ENCODE measurements at regions not wholly inside any gene's neighbourhood (a gene's known extent, or its start where the extent isn't known, plus 50 kb on each side); places are given as distances from the start of the nearest gene placed in this dataset.

DNA sequence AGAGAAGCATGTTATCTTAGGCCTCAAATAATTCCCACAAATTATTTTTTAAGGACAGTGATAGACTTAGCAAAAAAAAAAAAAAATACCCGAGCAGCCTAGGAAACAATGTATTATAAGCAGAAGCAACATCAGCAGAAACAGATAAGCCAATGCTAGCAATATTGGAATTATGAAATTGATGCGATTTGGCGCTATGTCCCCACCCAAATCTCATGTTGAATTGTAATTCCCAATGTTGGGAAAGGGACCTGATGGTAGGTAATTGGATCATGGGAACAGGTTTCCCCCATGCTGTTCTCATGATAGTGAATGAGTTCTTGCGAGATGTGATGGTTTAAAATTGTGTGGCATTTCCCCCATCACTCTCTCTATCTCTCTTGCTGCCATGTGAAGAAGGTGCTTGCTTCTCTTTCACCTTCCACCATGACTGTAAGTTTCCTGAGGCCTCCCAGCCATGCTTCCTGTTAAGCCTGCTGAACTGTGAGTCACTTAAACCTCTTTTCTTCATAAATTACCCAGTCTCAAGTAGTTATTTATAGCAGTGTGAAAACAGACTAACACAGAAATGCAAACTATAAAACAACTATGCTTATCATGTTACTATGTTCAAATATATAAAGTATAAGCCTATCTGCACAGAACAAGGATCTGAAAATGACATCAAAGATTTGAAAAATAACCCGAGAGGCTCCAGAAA is 75.6 kb upstream of the HIVEP3 start:
- Histone ChIP-seq H3K36me3 (ENCODE audit: insufficient read depth, low read length) (no peaks in the 10 kb centered on the region), H3K4me3 (ENCODE audit: low read length, poor library complexity, severe bottlenecking) (no peak overlapping the region), H3F3A (ENCODE audit: low read depth) (no peaks in the 10 kb centered on the region), H3K27me3 (ENCODE audit: insufficient read depth, low read length, poor library complexity, severe bottlenecking) (no peaks in the 10 kb centered on the region), H3K4me1 (ENCODE audit: insufficient read depth, low read length, poor library complexity, severe bottlenecking) (no peaks in the 10 kb centered on the region), H3K9ac (ENCODE audit: low read depth, low read length, poor library complexity, severe bottlenecking) (no peak overlapping the region), H4K20me1 (ENCODE audit: insufficient read depth, low read length, poor library complexity, severe bottlenecking) (no peaks in the 10 kb centered on the region), H3K9me2 (replicated peaks; ENCODE audit: low read depth, low read length) (no peaks in the 10 kb centered on the region), H3K79me2 (ENCODE audit: insufficient read depth, low read length) (no peaks in the 10 kb centered on the region), H2AFZ (ENCODE audit: low read length) (no peak overlapping the region), H3K4me2 (ENCODE audit: low read depth, low read length, poor library complexity, severe bottlenecking) (no peak overlapping the region), H3K9me3 (ENCODE audit: insufficient read depth, low read depth, low read length) (no peaks in the 10 kb centered on the region)
- no peak for TF ChIP-seq EZH2phosphoT487 (IDR thresholded peaks at IDR 0.05; ENCODE audit: borderline replicate concordance)
- TF ChIP-seq, protein P1, sequence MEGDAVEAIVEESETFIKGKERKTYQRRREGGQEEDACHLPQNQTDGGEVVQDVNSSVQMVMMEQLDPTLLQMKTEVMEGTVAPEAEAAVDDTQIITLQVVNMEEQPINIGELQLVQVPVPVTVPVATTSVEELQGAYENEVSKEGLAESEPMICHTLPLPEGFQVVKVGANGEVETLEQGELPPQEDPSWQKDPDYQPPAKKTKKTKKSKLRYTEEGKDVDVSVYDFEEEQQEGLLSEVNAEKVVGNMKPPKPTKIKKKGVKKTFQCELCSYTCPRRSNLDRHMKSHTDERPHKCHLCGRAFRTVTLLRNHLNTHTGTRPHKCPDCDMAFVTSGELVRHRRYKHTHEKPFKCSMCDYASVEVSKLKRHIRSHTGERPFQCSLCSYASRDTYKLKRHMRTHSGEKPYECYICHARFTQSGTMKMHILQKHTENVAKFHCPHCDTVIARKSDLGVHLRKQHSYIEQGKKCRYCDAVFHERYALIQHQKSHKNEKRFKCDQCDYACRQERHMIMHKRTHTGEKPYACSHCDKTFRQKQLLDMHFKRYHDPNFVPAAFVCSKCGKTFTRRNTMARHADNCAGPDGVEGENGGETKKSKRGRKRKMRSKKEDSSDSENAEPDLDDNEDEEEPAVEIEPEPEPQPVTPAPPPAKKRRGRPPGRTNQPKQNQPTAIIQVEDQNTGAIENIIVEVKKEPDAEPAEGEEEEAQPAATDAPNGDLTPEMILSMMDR (conservative IDR thresholded peaks at IDR 0.05; ENCODE audit: low read length), result no peak

DNA sequence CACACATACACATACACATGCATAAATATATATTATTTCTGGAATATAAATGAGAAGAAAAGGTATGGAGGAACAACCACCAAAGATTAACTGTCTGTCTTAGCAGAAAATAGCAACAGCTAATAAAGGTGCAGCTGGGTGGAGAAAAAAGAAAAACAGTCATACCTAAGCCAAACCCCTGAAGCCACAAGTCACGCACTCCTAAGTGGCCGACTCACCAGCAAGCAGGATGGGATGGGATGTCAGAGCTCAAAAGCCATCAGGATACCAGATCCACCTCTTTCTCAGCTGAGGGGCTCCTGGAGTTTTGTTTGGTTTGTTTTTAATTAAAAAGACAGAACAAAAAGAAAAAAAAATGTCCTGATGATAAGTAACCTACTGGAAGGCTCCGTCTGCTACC is 64.7 kb upstream of the HIVEP3 start:
- Histone ChIP-seq H3K79me2 (ENCODE audit: insufficient read depth, low read length) (no peaks in the 10 kb centered on the region), H3F3A (ENCODE audit: low read depth) (no peaks in the 10 kb centered on the region), H3K4me1 (ENCODE audit: insufficient read depth, low read length, poor library complexity, severe bottlenecking) (peaks cover 6% of the 10 kb centered on the region), H3K4me3 (ENCODE audit: low read length, poor library complexity, severe bottlenecking) (no peak overlapping the region), H2AFZ (ENCODE audit: low read length) (no peak overlapping the region), H3K9me2 (replicated peaks; ENCODE audit: low read depth, low read length) (no peaks in the 10 kb centered on the region), H3K27me3 (ENCODE audit: insufficient read depth, low read length, poor library complexity, severe bottlenecking) (no peaks in the 10 kb centered on the region), H3K9me3 (ENCODE audit: insufficient read depth, low read depth, low read length) (no peaks in the 10 kb centered on the region), H3K4me2 (ENCODE audit: low read depth, low read length, poor library complexity, severe bottlenecking) (no peak overlapping the region), H4K20me1 (ENCODE audit: insufficient read depth, low read length, poor library complexity, severe bottlenecking) (no peaks in the 10 kb centered on the region), H3K36me3 (ENCODE audit: insufficient read depth, low read length) (no peaks in the 10 kb centered on the region), H3K9ac (ENCODE audit: low read depth, low read length, poor library complexity, severe bottlenecking) (no peak overlapping the region)
- TF ChIP-seq EZH2phosphoT487 (IDR thresholded peaks at IDR 0.05; ENCODE audit: borderline replicate concordance), result no peak
- TF ChIP-seq, protein P1 (conservative IDR thresholded peaks at IDR 0.05; ENCODE audit: low read length), result no peak

DNA sequence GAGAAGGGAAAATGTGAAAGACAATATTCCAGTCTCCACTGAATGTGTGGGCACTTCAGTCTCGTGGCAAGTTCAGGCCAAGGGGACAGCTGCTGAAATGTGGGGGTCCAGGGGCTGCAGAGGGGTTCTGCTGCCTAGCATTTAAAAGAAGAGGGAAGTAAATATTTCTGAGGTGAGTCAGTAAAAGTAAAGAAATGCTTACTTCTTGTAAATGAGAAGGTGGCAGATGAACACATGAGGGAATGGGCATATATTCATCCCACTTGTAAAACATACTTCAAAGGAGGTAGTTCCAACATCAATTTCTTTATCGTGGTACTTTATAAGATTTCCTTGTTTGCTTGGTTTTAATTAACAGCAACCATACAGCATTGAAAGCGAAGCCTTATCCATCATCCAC is 63.1 kb upstream of the HIVEP3 start:
- Histone ChIP-seq H3K9ac (ENCODE audit: low read depth, low read length, poor library complexity, severe bottlenecking) (no peak overlapping the region), H3F3A (ENCODE audit: low read depth) (no peaks in the 10 kb centered on the region), H3K9me2 (replicated peaks; ENCODE audit: low read depth, low read length) (no peaks in the 10 kb centered on the region), H3K79me2 (ENCODE audit: insufficient read depth, low read length) (no peaks in the 10 kb centered on the region), H3K9me3 (ENCODE audit: insufficient read depth, low read depth, low read length) (no peaks in the 10 kb centered on the region), H3K4me1 (ENCODE audit: insufficient read depth, low read length, poor library complexity, severe bottlenecking) (peaks cover 6% of the 10 kb centered on the region), H3K36me3 (ENCODE audit: insufficient read depth, low read length) (no peaks in the 10 kb centered on the region), H3K27me3 (ENCODE audit: insufficient read depth, low read length, poor library complexity, severe bottlenecking) (no peaks in the 10 kb centered on the region), H3K4me3 (ENCODE audit: low read length, poor library complexity, severe bottlenecking) (no peak overlapping the region), H4K20me1 (ENCODE audit: insufficient read depth, low read length, poor library complexity, severe bottlenecking) (no peaks in the 10 kb centered on the region), H3K4me2 (ENCODE audit: low read depth, low read length, poor library complexity, severe bottlenecking) (no peak overlapping the region), H2AFZ (ENCODE audit: low read length) (no peak overlapping the region)
- TF ChIP-seq, protein P1 (conservative IDR thresholded peaks at IDR 0.05; ENCODE audit: low read length), result no peak
- TF ChIP-seq EZH2phosphoT487 (IDR thresholded peaks at IDR 0.05; ENCODE audit: borderline replicate concordance), result no peak

All from Loucy (cell line).